Smooth muscle cell (in vitro differentiated cells): ENCODE measurements at regions not wholly inside any gene's neighbourhood (a gene's known extent, or its start where the extent isn't known, plus 50 kb on each side); places are given as distances from the start of the nearest gene placed in this dataset.

ENCODE experiments used
- DNase-seq: peaks from one replicate; lab custom pipeline; 2025; ENCODE audit not compliant: unreplicated experiment; lab: John Stamatoyannopoulos, UW
- H2AFZ ChIP-seq: fragments of 200-600 bp; sonication (generic); 2 replicates; pipeline ENCODE4 v1.6.0; 2016; ENCODE audit warnings: antibody characterized with exemption, low read depth, mild to moderate bottlenecking
- H3F3A ChIP-seq: fragments of 200-600 bp; sonication (generic); 2 replicates; pipeline ENCODE4 v1.6.0; 2017; ENCODE audit warnings: antibody characterized with exemption, low read depth
- H3K27ac ChIP-seq: fragments of 200-600 bp; sonication (generic); 2 replicates; pipeline ENCODE4 v1.5.1; 2016; ENCODE audit warnings: low read depth, mild to moderate bottlenecking
- H3K27me3 ChIP-seq: fragments of 200-600 bp; sonication (generic); 2 replicates; pipeline ENCODE4 v1.6.1; 2016; ENCODE audit warnings: low read depth, mild to moderate bottlenecking
- H3K36me3 ChIP-seq: fragments of 200-600 bp; sonication (generic); 2 replicates; pipeline ENCODE4 v1.5.1; 2016; ENCODE audit warnings: low read depth
- H3K4me1 ChIP-seq: fragments of 200-600 bp; sonication (generic); 2 replicates; pipeline ENCODE4 v1.5.1; 2016; ENCODE audit warnings: low read depth
- H3K4me2 ChIP-seq: fragments of 200-600 bp; sonication (generic); 2 replicates; pipeline ENCODE4 v1.6.0; 2016; ENCODE audit warnings: mild to moderate bottlenecking
- H3K4me3 ChIP-seq: fragments of 200-600 bp; sonication (generic); 2 replicates; pipeline ENCODE4 v1.5.1; 2016; ENCODE audit warnings: mild to moderate bottlenecking
- H3K79me2 ChIP-seq: fragments of 200-600 bp; sonication (generic); 2 replicates; pipeline ENCODE4 v1.6.0; 2016; ENCODE audit warnings: low read depth, mild to moderate bottlenecking
- H3K9ac ChIP-seq: fragments of 200-600 bp; sonication (generic); 2 replicates; pipeline ENCODE4 v1.6.0; 2016; ENCODE audit warnings: low read depth
- H3K9me3 ChIP-seq: fragments of 200-600 bp; sonication (generic); replicated peaks from 2 replicates; pipeline ENCODE4 v1.5.1; 2016; ENCODE audit warnings: low read depth
- H4K20me1 ChIP-seq: fragments of 200-600 bp; sonication (generic); 2 replicates; pipeline ENCODE4 v1.6.0; 2016; ENCODE audit warnings: low read depth
- CTCF ChIP-seq: fragments of 200-600 bp; sonication (generic); IDR thresholded peaks from 2 replicates; pipeline ENCODE4 v1.5.1; 2017; ENCODE audit warnings: borderline replicate concordance, mild to moderate bottlenecking, antibody characterized with exemption; ENCODE audit not compliant: insufficient read depth, poor library complexity, severe bottlenecking
- WGBS: methylation state at CpG from one replicate; pipeline ENCODE4 v1.1.7; 2016; ENCODE audit warnings: low lambda C conversion rate; 5-methylcytosine and 5-hydroxymethylcytosine counted together

DNA sequence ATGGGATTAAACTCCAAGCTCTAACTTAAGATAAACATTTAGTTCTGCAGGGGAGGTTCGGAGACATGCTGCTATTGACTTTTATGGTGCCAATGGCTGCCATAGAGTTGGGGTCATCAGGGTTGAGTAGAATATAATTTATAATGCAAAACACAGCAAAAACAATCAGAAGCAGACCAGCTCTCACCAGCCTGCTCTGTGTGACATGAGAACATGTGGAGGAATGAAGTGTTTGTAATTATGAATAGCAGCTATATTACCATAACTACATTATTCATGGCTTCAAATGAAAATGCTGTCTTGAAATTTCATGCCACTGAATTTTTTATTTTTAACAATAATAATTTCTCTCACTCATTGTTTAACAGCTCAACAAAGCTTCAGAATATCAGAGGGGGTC lies 645.6 kb upstream of the CDH8 start:
- 70% methylated on average over 1 of the region's 1 CpG for WGBS
- Histone ChIP-seq H3F3A (no peaks in the 10 kb centered on the region), H3K27me3 (no peaks in the 10 kb centered on the region), H3K4me1 (no peaks in the 10 kb centered on the region), H2AFZ (no peak overlapping the region), H3K36me3 (no peaks in the 10 kb centered on the region), H4K20me1 (no peaks in the 10 kb centered on the region), H3K9ac (no peak overlapping the region), H3K9me3 (no peaks in the 10 kb centered on the region), H3K4me3 (no peak overlapping the region), H3K79me2 (no peaks in the 10 kb centered on the region), H3K27ac (no peak overlapping the region), H3K4me2 (no peak overlapping the region)
- no peak for DNase-seq
- no peak for TF ChIP-seq CTCF

- H3K4me3 ChIP-seq: no peak overlapping the region
- no peak overlapping the region for H3K27ac ChIP-seq
- no peaks in the 10 kb centered on the region for H3K9me3 ChIP-seq
- H3K36me3 ChIP-seq: no peaks in the 10 kb centered on the region
- no peaks in the 10 kb centered on the region for H3K4me1 ChIP-seq
- H3K27me3 ChIP-seq: no peaks in the 10 kb centered on the region
- 70% methylated on average over 4 of the region's 4 CpGs for WGBS
- H3F3A ChIP-seq: no peaks in the 10 kb centered on the region
- no peak overlapping the region for H3K9ac ChIP-seq
- no peaks in the 10 kb centered on the region for H3K79me2 ChIP-seq
- no peak for DNase-seq
- no peak overlapping the region for H3K4me2 ChIP-seq
- H2AFZ ChIP-seq: no peak overlapping the region
- TF ChIP-seq CTCF: no peak
- H4K20me1 ChIP-seq: no peaks in the 10 kb centered on the region
Observed at GRCh38 chr16:62678796-62679195, 642.6 kb upstream of the CDH8 start.

GRCh38 chr16:62676306-62676705 lies 640.1 kb upstream of the CDH8 start:
- Histone ChIP-seq H3K27me3 (no peaks in the 10 kb centered on the region), H3F3A (no peaks in the 10 kb centered on the region), H3K36me3 (no peaks in the 10 kb centered on the region), H3K27ac (no peak overlapping the region), H3K9me3 (no peaks in the 10 kb centered on the region), H3K4me2 (no peak overlapping the region), H3K4me1 (no peaks in the 10 kb centered on the region), H3K4me3 (no peak overlapping the region), H3K9ac (no peak overlapping the region), H4K20me1 (no peaks in the 10 kb centered on the region), H3K79me2 (no peaks in the 10 kb centered on the region), H2AFZ (no peak overlapping the region)
- no peak for DNase-seq
- TF ChIP-seq CTCF: no peak
- 82% methylated on average over 4 of the region's 4 CpGs for WGBS

- Histone ChIP-seq H3F3A (no peaks in the 10 kb centered on the region), H3K9me3 (no peaks in the 10 kb centered on the region), H3K9ac (no peak overlapping the region), H3K4me2 (no peak overlapping the region), H3K4me1 (no peaks in the 10 kb centered on the region), H4K20me1 (no peaks in the 10 kb centered on the region), H3K4me3 (no peak overlapping the region), H2AFZ (no peak overlapping the region), H3K79me2 (no peaks in the 10 kb centered on the region), H3K27ac (no peak overlapping the region), H3K36me3 (no peaks in the 10 kb centered on the region), H3K27me3 (no peaks in the 10 kb centered on the region)
- TF ChIP-seq CTCF: no peak
- 38% methylated on average over 1 of the region's 1 CpG for WGBS
- DNase-seq: no peak
Observed at GRCh38 chr16:62665269-62665668, 629.0 kb upstream of the CDH8 start.
